GM18858 (cell line): ENCODE measurements at regions not wholly inside any gene's neighbourhood (a gene's known extent, or its start where the extent isn't known, plus 50 kb on each side); places are given as distances from the start of the nearest gene placed in this dataset.
"Not testable (repeated sequence)": the region's sequence is repeated elsewhere in the genome, so short reads cannot be mapped to it uniquely, and the experiment has no call there.

ENCODE experiments used
- ATAC-seq: cut with Tn5 transposase; IDR thresholded peaks from one replicate; pipeline ENCODE4 v1.9.1; 2021; ENCODE audit not compliant: unreplicated experiment

GRCh38 chr4:162761965-162762364 is 404.7 kb downstream of the NAF1 start:
- ATAC-seq, result no peak

- ATAC-seq, result not testable (repeated sequence)
Measured at GRCh38 chr4:162740228-162740627, 426.5 kb downstream of the NAF1 start.

- not testable (repeated sequence) for ATAC-seq
Measured at GRCh38 chr4:162739596-162739995, 427.1 kb downstream of the NAF1 start.

- no peak for ATAC-seq
Measured at GRCh38 chr4:162732876-162733275, 433.8 kb downstream of the NAF1 start.

- no peak for ATAC-seq
Measured at GRCh38 chr4:162727766-162728165, 438.9 kb downstream of the NAF1 start.

- no peak for ATAC-seq
Measured at GRCh38 chr4:162727232-162727631, 439.5 kb downstream of the NAF1 start.

- ATAC-seq, result no peak
Measured at GRCh38 chr4:162715401-162715800, 451.3 kb downstream of the NAF1 start.

GRCh38 chr4:162707962-162708361 is 458.7 kb downstream of the NAF1 start:
- peak; percentile 49 for ATAC-seq

- ATAC-seq, result no peak
Measured at GRCh38 chr4:162706632-162707031, 460.1 kb downstream of the NAF1 start.

- ATAC-seq, result no peak
Measured at GRCh38 chr4:162706051-162706450, 460.6 kb downstream of the NAF1 start.

GRCh38 chr4:162705130-162705803 is 461.4 kb downstream of the NAF1 start:
- ATAC-seq, result no peak

- ATAC-seq, result peak; percentile 43
Measured at GRCh38 chr4:162700815-162701361, 465.8 kb downstream of the NAF1 start.

- ATAC-seq, result no peak
Measured at GRCh38 chr4:162700358-162700757, 466.3 kb downstream of the NAF1 start.

- no peak for ATAC-seq
Measured at GRCh38 chr4:162699629-162700028, 467.1 kb downstream of the NAF1 start.

- no peak for ATAC-seq
Measured at GRCh38 chr4:162685410-162685809, 481.3 kb downstream of the NAF1 start.

- ATAC-seq, result no peak
Measured at GRCh38 chr4:162684998-162685397, 481.7 kb downstream of the NAF1 start.

GRCh38 chr4:162684371-162684700 is 482.4 kb downstream of the NAF1 start:
- no peak for ATAC-seq

- ATAC-seq, result peak; percentile 63
Measured at GRCh38 chr4:162683659-162684370, 482.9 kb downstream of the NAF1 start.

- no peak for ATAC-seq
Measured at GRCh38 chr4:162682651-162683050, 484.0 kb downstream of the NAF1 start.

GRCh38 chr4:162681212-162681611 is 485.5 kb downstream of the NAF1 start:
- ATAC-seq, result no peak

GRCh38 chr4:162675661-162676060 is 491.0 kb downstream of the NAF1 start:
- ATAC-seq, result no peak

GRCh38 chr4:162661913-162662312 is 498.1 kb upstream of the FSTL5 start:
- peak; percentile 42 for ATAC-seq
